ENCODE measurements at regions not wholly inside any gene's neighbourhood (a gene's known extent, or its start where the extent isn't known, plus 50 kb on each side); places are given as distances from the start of the nearest gene placed in this dataset.

- Histone ChIP-seq H3K9me3 (ENCODE audit: control insufficient read depth in 4 of 4, low read length in 3 of 4) (peaks cover 0 to 5% (median 0%) of the 10 kb centered on the region in 4 donors), H3K36me3 (ENCODE audit: control insufficient read depth in 4 of 4, insufficient read depth in 3 of 4, low read depth in 1 of 4, low read length in 3 of 4) (no peaks in the 10 kb centered on the region), H3K9ac (ENCODE audit: low read depth in 1 of 2, low read length in 2 of 2) (no peak overlapping the region), H3K4me1 (ENCODE audit: control insufficient read depth in 4 of 4, insufficient read depth in 4 of 4, low read length in 3 of 4) (no peaks in the 10 kb centered on the region), H3K27me3 (ENCODE audit: control insufficient read depth in 4 of 4, insufficient read depth in 4 of 4, low read length in 3 of 4) (no peaks in the 10 kb centered on the region), H3K4me3 (ENCODE audit: low read depth in 1 of 3, low read length in 3 of 3) (no peak overlapping the region), H3K27ac (ENCODE audit: low read depth in 1 of 2, low read length in 2 of 2) (no peak overlapping the region)
- WGBS: 56% methylated on average over 2 of the region's 2 CpGs
- no peak for DNase-seq (ENCODE audit: low spot score)
- TF ChIP-seq CTCF (IDR thresholded peaks at IDR 0.05; ENCODE audit: low read depth, low read length, missing input control) (no peak), TAF1 (conservative IDR thresholded peaks at IDR 0.05) (no peak), REST (IDR thresholded peaks at IDR 0.05) (no peak), RAD21 (IDR thresholded peaks at IDR 0.05) (no peak), RXRA (IDR thresholded peaks at IDR 0.05) (no peak), HNF4G (IDR thresholded peaks at IDR 0.05) (no peak), YY1 (IDR thresholded peaks at IDR 0.05) (no peak), GABPA (IDR thresholded peaks at IDR 0.05 in 1 of 2, conservative IDR thresholded peaks at IDR 0.05 in 1 of 2) (no peak), HNF4A (conservative IDR thresholded peaks at IDR 0.05) (no peak), FOXA2 (IDR thresholded peaks at IDR 0.05) (no peak), SP1 (IDR thresholded peaks at IDR 0.05) (no peak), FOXA1 (IDR thresholded peaks at IDR 0.05) (no peak), ZBTB33 (IDR thresholded peaks at IDR 0.05) (no peak)
Measured at GRCh38 chr1:96191165-96191564, 530.4 kb upstream of the PTBP2 start.

GRCh38 chr1:96206451-96206850, 515.1 kb upstream of the PTBP2 start:
- Histone ChIP-seq H3K36me3 (ENCODE audit: control insufficient read depth in 4 of 4, insufficient read depth in 3 of 4, low read depth in 1 of 4, low read length in 3 of 4) (no peaks in the 10 kb centered on the region), H3K27ac (ENCODE audit: low read depth in 1 of 2, low read length in 2 of 2) (no peak overlapping the region), H3K4me1 (ENCODE audit: control insufficient read depth in 4 of 4, insufficient read depth in 4 of 4, low read length in 3 of 4) (no peaks in the 10 kb centered on the region), H3K4me3 (ENCODE audit: low read depth in 1 of 3, low read length in 3 of 3) (no peak overlapping the region), H3K27me3 (ENCODE audit: control insufficient read depth in 4 of 4, insufficient read depth in 4 of 4, low read length in 3 of 4) (no peaks in the 10 kb centered on the region), H3K9ac (ENCODE audit: low read depth in 1 of 2, low read length in 2 of 2) (no peak overlapping the region), H3K9me3 (ENCODE audit: control insufficient read depth in 4 of 4, low read length in 3 of 4) (no peaks in the 10 kb centered on the region)
- WGBS: 67% methylated on average over 2 of the region's 2 CpGs
- TF ChIP-seq CTCF (IDR thresholded peaks at IDR 0.05; ENCODE audit: low read depth, low read length, missing input control): no peak
- DNase-seq (ENCODE audit: low spot score): no peak

Data from liver (tissue), 8 donors.